B cell (primary cell): ENCODE measurements at regions not wholly inside any gene's neighbourhood (a gene's known extent, or its start where the extent isn't known, plus 50 kb on each side); places are given as distances from the start of the nearest gene placed in this dataset.

Source experiments
- ATAC-seq: fragments of 200-7000 bp; cut with Tn5 transposase; one replicate; pipeline ENCODE4 v1.10.0; 2021; ENCODE audit warnings: low read depth, mild to moderate bottlenecking, moderate number of reproducible peaks, moderate library complexity
- CTCF ChIA-PET: fragments of 350-600 bp; sonication (Branson Sonifier 250); formaldehyde crosslinking; loops from one replicate; lab custom pipeline; 2021; ENCODE audit warnings: antibody characterized with exemption, inconsistent platforms; lab: Charles Lee
- POLR2A ChIA-PET: fragments of 350-600 bp; sonication (Branson Sonifier 250); formaldehyde crosslinking; loops from one replicate; lab custom pipeline; 2021; ENCODE audit warnings: antibody characterized with exemption; lab: Charles Lee
- DNase-seq: peaks from one replicate; pipeline ENCODE4 v3.0.0; 2013
- H2AFZ ChIP-seq: 2 replicates; pipeline ENCODE4 v1.6.1; 2012; ENCODE audit warnings: mild to moderate bottlenecking, low read depth, low read length; ENCODE audit not compliant: insufficient read depth, poor library complexity, severe bottlenecking
- H3K27ac ChIP-seq, 2 donors: 1 replicate in 1 of 2; 2 replicates in 1 of 2; pipeline ENCODE4 v1.5.1; 2012 to 2013; ENCODE audit warnings: low read length in 2 of 2, mild to moderate bottlenecking in 2 of 2, moderate library complexity in 1 of 2
- H3K27me3 ChIP-seq, 4 experiments: fragments of 200-600 bp in 1 of 4; sonication (generic) in 1 of 4; replicated peaks in 1 of 4; 1 replicate in 2 of 4; 2 replicates in 2 of 4; pipeline versions ENCODE4 v1.6.1 to v1.7.0; 2013 to 2016; ENCODE audit warnings: low read length in 3 of 4, mild to moderate bottlenecking in 2 of 4, mixed read lengths in 1 of 4, moderate library complexity in 1 of 4; ENCODE audit not compliant: insufficient read depth in 4 of 4, control insufficient read depth in 3 of 4; ENCODE audit errors: control extremely low read depth in 1 of 4
- H3K36me3 ChIP-seq, 2 experiments: replicated peaks in 1 of 2; 1 replicate in 1 of 2; 2 replicates in 1 of 2; pipeline versions ENCODE4 v1.6.1 to v1.7.1; 2013; ENCODE audit warnings: low read length in 1 of 2; ENCODE audit not compliant: insufficient read depth in 2 of 2, control insufficient read depth in 1 of 2; ENCODE audit errors: control extremely low read depth in 1 of 2, extremely low read depth in 1 of 2
- H3K4me1 ChIP-seq, 2 donors: fragments of 200-600 bp in 1 of 2; sonication (generic) in 1 of 2; 1 replicate in 1 of 2; 2 replicates in 1 of 2; pipeline versions ENCODE4 v1.5.1 to v1.6.1; 2013 to 2017; ENCODE audit warnings: low read length in 2 of 2; ENCODE audit not compliant: control insufficient read depth in 2 of 2, insufficient read depth in 2 of 2
- H3K4me2 ChIP-seq: replicated peaks from 2 replicates; pipeline ENCODE3; 2012; ENCODE audit warnings: mild to moderate bottlenecking, low read depth, low read length; ENCODE audit not compliant: poor library complexity, severe bottlenecking
- H3K4me3 ChIP-seq, 5 experiments: fragments of 200-600 bp in 1 of 5; sonication (generic) in 1 of 5; 1 replicate in 3 of 5; 2 replicates in 2 of 5; pipeline versions ENCODE4 v1.5.1 to v1.7.0; 2011 to 2016; ENCODE audit warnings: low read length in 4 of 5, mild to moderate bottlenecking in 4 of 5, low read depth in 2 of 5, control low read depth in 1 of 5, moderate library complexity in 1 of 5; ENCODE audit not compliant: insufficient read depth in 1 of 5; ENCODE audit errors: control extremely low read depth in 1 of 5, extremely low read depth in 1 of 5
- H3K79me2 ChIP-seq: fragments of 200-600 bp; sonication (generic); one replicate; pipeline ENCODE4 v1.6.0; 2016; ENCODE audit warnings: low read length; ENCODE audit not compliant: control insufficient read depth, insufficient read depth
- H3K9ac ChIP-seq: fragments of 200-600 bp; sonication (generic); 2 replicates; pipeline ENCODE4 v1.6.1; 2017; ENCODE audit warnings: mild to moderate bottlenecking, low read length, moderate library complexity
- H3K9me3 ChIP-seq, 3 donors: one replicate each; pipeline versions ENCODE4 v1.6.1 to v1.7.1; 2013; ENCODE audit warnings: low read length in 2 of 3; ENCODE audit not compliant: control insufficient read depth in 2 of 3, insufficient read depth in 1 of 3; ENCODE audit errors: control extremely low read depth in 1 of 3
- H4K20me1 ChIP-seq: 2 replicates; pipeline ENCODE4 v1.6.0; 2012; ENCODE audit warnings: mild to moderate bottlenecking, low read length; ENCODE audit not compliant: insufficient read depth, control insufficient read depth, poor library complexity, severe bottlenecking
- H3K27ac Mint-ChIP-seq: one replicate; pipeline ENCODE4 v1.8.0; 2021; ENCODE audit warnings: mixed read lengths
- H3K27me3 Mint-ChIP-seq: one replicate; pipeline ENCODE4 v1.8.0; 2021; ENCODE audit warnings: mixed read lengths
- H3K4me1 Mint-ChIP-seq: one replicate; pipeline ENCODE4 v1.8.0; 2021; ENCODE audit warnings: mixed read lengths
- H3K4me3 Mint-ChIP-seq: one replicate; pipeline ENCODE4 v1.8.0; 2021; ENCODE audit warnings: mixed read lengths
- H3K9me3 Mint-ChIP-seq: one replicate; pipeline ENCODE4 v1.8.0; 2022; ENCODE audit warnings: mixed read lengths; ENCODE audit not compliant: insufficient read depth
- EZH2 ChIP-seq: IDR thresholded peaks from 2 replicates; pipeline ENCODE4 v1.6.1; 2012; ENCODE audit warnings: borderline replicate concordance, low read depth, mild to moderate bottlenecking, moderate library complexity, low read length; ENCODE audit not compliant: insufficient read depth, poor library complexity, severe bottlenecking
- WGBS: methylation state at CpG from one replicate; pipeline ENCODE4 v1.1.5; 2013; ENCODE audit warnings: missing lambda C conversion rate; ENCODE audit not compliant: insufficient coverage; 5-methylcytosine and 5-hydroxymethylcytosine counted together
- intact Hi-C: fragments of 100-400 bp; cut with micrococcal nuclease; formaldehyde crosslinking; loops from one replicate; pipeline ENCODE4 v1.10.0; 2022
- TF ChIP-seq, protein P1 (sequence below): fragments of 200-600 bp; IDR thresholded peaks from one replicate; pipeline ENCODE4 v1.8.0; 2022; ENCODE audit warnings: antibody characterized with exemption, mild to moderate bottlenecking

DNA sequence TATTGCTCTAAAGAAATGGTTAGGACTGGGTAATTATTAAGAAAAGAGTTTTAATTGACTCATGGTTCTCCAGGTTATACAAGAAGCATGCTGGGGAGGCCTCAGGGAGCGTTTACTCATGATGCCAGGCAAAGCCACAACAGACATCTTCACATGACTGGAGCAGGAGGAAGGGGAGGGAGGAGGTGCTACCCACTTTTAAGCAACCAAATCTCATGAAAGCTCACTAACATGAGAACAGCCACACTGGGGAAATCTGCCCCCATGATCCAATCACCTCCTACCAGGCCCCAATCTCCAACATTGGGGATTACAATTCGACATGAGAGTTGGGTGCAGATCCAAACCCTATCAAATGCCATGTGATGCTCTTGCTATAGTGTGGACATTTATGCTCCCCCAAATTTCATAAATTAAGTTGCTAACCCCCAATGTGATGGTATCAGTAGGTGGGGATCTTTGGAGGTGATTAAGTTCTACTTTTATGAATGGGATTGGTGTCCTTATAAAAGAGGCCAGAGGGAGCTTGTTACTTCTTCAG lies 773.6 kb upstream of the CDH10 start:
- Histone ChIP-seq H3K4me1 (no peaks in the 10 kb centered on the region), H3K79me2 (no peaks in the 10 kb centered on the region), H3K9me3 (peaks cover 0 to 3% (median 2%) of the 10 kb centered on the region in 3 donors), H3K4me3 (no peak overlapping the region), H4K20me1 (no peaks in the 10 kb centered on the region), H3K4me2 (no peak overlapping the region), H3K27me3 (no peaks in the 10 kb centered on the region), H3K36me3 (no peaks in the 10 kb centered on the region), H3K27ac (no peak overlapping the region), H2AFZ (no peak overlapping the region), H3K9ac (no peak overlapping the region)
- Mint-ChIP-seq H3K27ac (no peak overlapping the region), H3K4me3 (no peak overlapping the region), H3K27me3 (no peaks in the 10 kb centered on the region), H3K4me1 (no peaks in the 10 kb centered on the region), H3K9me3 (peaks cover 9% of the 10 kb centered on the region)
- TF ChIP-seq EZH2: no peak
- TF ChIP-seq, protein P1, sequence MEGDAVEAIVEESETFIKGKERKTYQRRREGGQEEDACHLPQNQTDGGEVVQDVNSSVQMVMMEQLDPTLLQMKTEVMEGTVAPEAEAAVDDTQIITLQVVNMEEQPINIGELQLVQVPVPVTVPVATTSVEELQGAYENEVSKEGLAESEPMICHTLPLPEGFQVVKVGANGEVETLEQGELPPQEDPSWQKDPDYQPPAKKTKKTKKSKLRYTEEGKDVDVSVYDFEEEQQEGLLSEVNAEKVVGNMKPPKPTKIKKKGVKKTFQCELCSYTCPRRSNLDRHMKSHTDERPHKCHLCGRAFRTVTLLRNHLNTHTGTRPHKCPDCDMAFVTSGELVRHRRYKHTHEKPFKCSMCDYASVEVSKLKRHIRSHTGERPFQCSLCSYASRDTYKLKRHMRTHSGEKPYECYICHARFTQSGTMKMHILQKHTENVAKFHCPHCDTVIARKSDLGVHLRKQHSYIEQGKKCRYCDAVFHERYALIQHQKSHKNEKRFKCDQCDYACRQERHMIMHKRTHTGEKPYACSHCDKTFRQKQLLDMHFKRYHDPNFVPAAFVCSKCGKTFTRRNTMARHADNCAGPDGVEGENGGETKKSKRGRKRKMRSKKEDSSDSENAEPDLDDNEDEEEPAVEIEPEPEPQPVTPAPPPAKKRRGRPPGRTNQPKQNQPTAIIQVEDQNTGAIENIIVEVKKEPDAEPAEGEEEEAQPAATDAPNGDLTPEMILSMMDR: no peak
- ATAC-seq: no peak
- intact Hi-C loops: no loop called here
- POLR2A ChIA-PET: no interaction called here
- no peak for DNase-seq
- CTCF ChIA-PET: no interaction called here
- WGBS: no CpG with 5 or more reads among the region's 2 CpGs

DNA sequence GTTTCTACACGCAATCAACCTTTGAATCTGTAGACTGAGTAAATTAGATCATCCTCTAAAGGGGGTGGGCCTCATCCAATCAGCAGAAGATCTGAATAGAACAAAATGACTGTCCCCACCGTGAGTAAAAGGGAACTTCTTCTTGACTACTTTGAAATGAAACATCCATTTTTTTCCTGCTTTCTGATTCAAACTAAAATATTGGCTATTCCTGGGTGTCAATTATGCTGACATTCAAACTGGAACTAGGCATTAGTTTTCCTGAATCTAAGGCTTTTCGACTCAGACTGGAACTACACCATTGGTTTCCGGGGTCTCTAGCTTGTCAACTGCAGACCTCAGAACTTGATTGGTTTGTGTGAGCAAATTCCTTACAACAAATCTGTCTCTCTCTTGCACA lies 772.2 kb upstream of the CDH10 start:
- H3K79me2 ChIP-seq: no peaks in the 10 kb centered on the region
- peaks cover 9% of the 10 kb centered on the region for H3K9me3 Mint-ChIP-seq
- no peak for DNase-seq
- intact Hi-C loops: no loop called here
- no peak overlapping the region for H3K4me3 ChIP-seq
- H3K9ac ChIP-seq: no peak overlapping the region
- H3K27me3 Mint-ChIP-seq: no peaks in the 10 kb centered on the region
- H4K20me1 ChIP-seq: no peaks in the 10 kb centered on the region
- no peak overlapping the region for H3K27ac ChIP-seq
- no peaks in the 10 kb centered on the region for H3K27me3 ChIP-seq
- no peaks in the 10 kb centered on the region for H3K36me3 ChIP-seq
- no CpG with 5 or more reads among the region's 4 CpGs for WGBS
- H3K4me2 ChIP-seq: no peak overlapping the region
- ChIA-PET CTCF (no interaction called here), POLR2A (no interaction called here)
- H3K4me1 Mint-ChIP-seq: no peaks in the 10 kb centered on the region
- H3K9me3 ChIP-seq: peaks cover 0 to 4% (median 3%) of the 10 kb centered on the region in 3 donors
- no peak overlapping the region for H3K4me3 Mint-ChIP-seq
- no peak for ATAC-seq
- no peaks in the 10 kb centered on the region for H3K4me1 ChIP-seq
- H2AFZ ChIP-seq: no peak overlapping the region
- TF ChIP-seq EZH2: no peak
- TF ChIP-seq, protein P1: no peak
- no peak overlapping the region for H3K27ac Mint-ChIP-seq
